SK-N-SH treated with all-trans-retinoic acid at 6 μM for 48 hours (cell line): ENCODE measurements at regions not wholly inside any gene's neighbourhood (a gene's known extent, or its start where the extent isn't known, plus 50 kb on each side); places are given as distances from the start of the nearest gene placed in this dataset.

Experiments used
- ATAC-seq: fragments of 200-7000 bp; cut with Tn5 transposase; 3 replicates; pipeline ENCODE4 v1.9.1; 2020; ENCODE audit warnings: mild to moderate bottlenecking, moderate library complexity
- BACH2 ChIP-seq: fragments of 250-450 bp; sonication (Bioruptor Pico); IDR thresholded peaks from 2 replicates; pipeline ENCODE4 v1.9.0; 2021; ENCODE audit warnings: mild to moderate bottlenecking, borderline replicate concordance
- CSDC2 ChIP-seq: fragments of 250-450 bp; sonication (Bioruptor Pico); IDR thresholded peaks from 2 replicates; pipeline ENCODE4 v1.5.0; 2020; ENCODE audit warnings: mild to moderate bottlenecking, moderate library complexity
- ESRRG ChIP-seq: fragments of 250-450 bp; sonication (Bioruptor Pico); IDR thresholded peaks from 2 replicates; pipeline ENCODE4 v1.6.1; 2021; ENCODE audit warnings: mild to moderate bottlenecking
- GLIS3 ChIP-seq: fragments of 250-450 bp; sonication (Bioruptor Pico); IDR thresholded peaks from 2 replicates; pipeline ENCODE4 v1.5.0; 2020; ENCODE audit warnings: mild to moderate bottlenecking, moderate library complexity
- ISL1 ChIP-seq: fragments of 250-450 bp; sonication (Bioruptor Pico); IDR thresholded peaks from 2 replicates; pipeline ENCODE4 v2.1.2; 2022; ENCODE audit warnings: mild to moderate bottlenecking, moderate library complexity
- OSR1 ChIP-seq: fragments of 250-450 bp; sonication (Bioruptor Pico); IDR thresholded peaks from 2 replicates; pipeline ENCODE4 v1.8.0; 2022; ENCODE audit warnings: moderate library complexity, mild to moderate bottlenecking, inconsistent platforms
- PPARA ChIP-seq: fragments of 250-450 bp; sonication (Bioruptor Pico); IDR thresholded peaks from 2 replicates; pipeline ENCODE4 v1.5.0; 2020; ENCODE audit warnings: mild to moderate bottlenecking, borderline replicate concordance
- RARB ChIP-seq: fragments of 250-450 bp; sonication (Bioruptor Pico); IDR thresholded peaks from 2 replicates; pipeline ENCODE4 v1.8.0; 2021; ENCODE audit warnings: mild to moderate bottlenecking, moderate library complexity
- TCF4 ChIP-seq: fragments of 250-450 bp; sonication (Bioruptor Pico); IDR thresholded peaks from 2 replicates; pipeline ENCODE4 v1.8.0; 2021; ENCODE audit warnings: mild to moderate bottlenecking, moderate library complexity, borderline replicate concordance
- TOX ChIP-seq: fragments of 250-450 bp; sonication (Bioruptor Pico); IDR thresholded peaks from 2 replicates; pipeline ENCODE4 v1.8.0; 2021; ENCODE audit warnings: mild to moderate bottlenecking, moderate library complexity, borderline replicate concordance
- ZC3H10 ChIP-seq: fragments of 250-450 bp; sonication (Bioruptor Pico); IDR thresholded peaks from 2 replicates; pipeline ENCODE4 v1.5.1; 2021; ENCODE audit warnings: mild to moderate bottlenecking, moderate library complexity
- ZFP3 ChIP-seq: fragments of 250-450 bp; sonication (Bioruptor Pico); IDR thresholded peaks from 2 replicates; pipeline ENCODE4 v1.5.0; 2020; ENCODE audit warnings: mild to moderate bottlenecking, moderate library complexity
- ZFP30 ChIP-seq: fragments of 450-650 bp; formaldehyde crosslinking; IDR thresholded peaks from 2 replicates; pipeline ENCODE4 v1.5.0; 2022; ENCODE audit warnings: mild to moderate bottlenecking, moderate library complexity
- ZNF565 ChIP-seq: fragments of 450-650 bp; formaldehyde crosslinking; conservative IDR thresholded peaks from 2 replicates; pipeline ENCODE4 v1.5.0; 2020; ENCODE audit warnings: low read depth, mild to moderate bottlenecking, moderate library complexity
- ZNF70 ChIP-seq: fragments of 450-650 bp; formaldehyde crosslinking; IDR thresholded peaks from 2 replicates; pipeline ENCODE4 v1.5.0; 2020; ENCODE audit warnings: mild to moderate bottlenecking, moderate library complexity
- ZNF8 ChIP-seq: fragments of 450-650 bp; formaldehyde crosslinking; IDR thresholded peaks from 2 replicates; pipeline ENCODE4 v1.5.0; 2020; ENCODE audit warnings: mild to moderate bottlenecking, moderate library complexity
- TF ChIP-seq, protein P1 (sequence below): fragments of 250-450 bp; sonication (Bioruptor Pico); IDR thresholded peaks from 2 replicates; pipeline ENCODE4 v1.5.0; 2020; ENCODE audit warnings: mild to moderate bottlenecking, moderate library complexity
- TF ChIP-seq, protein P2 (sequence below): fragments of 250-450 bp; sonication (Bioruptor Pico); IDR thresholded peaks from 2 replicates; pipeline ENCODE4 v1.8.0; 2020; ENCODE audit warnings: mild to moderate bottlenecking, moderate library complexity, borderline replicate concordance
- TF ChIP-seq, protein P3 (sequence below): fragments of 250-450 bp; sonication (Bioruptor Pico); IDR thresholded peaks from 2 replicates; pipeline ENCODE4 v1.5.1; 2020; ENCODE audit warnings: low read depth, mild to moderate bottlenecking, moderate library complexity
- TF ChIP-seq, protein P4 (sequence below): fragments of 250-450 bp; sonication (Bioruptor Pico); IDR thresholded peaks from 2 replicates; pipeline ENCODE4 v1.5.1; 2021; ENCODE audit warnings: mild to moderate bottlenecking, moderate library complexity

DNA sequence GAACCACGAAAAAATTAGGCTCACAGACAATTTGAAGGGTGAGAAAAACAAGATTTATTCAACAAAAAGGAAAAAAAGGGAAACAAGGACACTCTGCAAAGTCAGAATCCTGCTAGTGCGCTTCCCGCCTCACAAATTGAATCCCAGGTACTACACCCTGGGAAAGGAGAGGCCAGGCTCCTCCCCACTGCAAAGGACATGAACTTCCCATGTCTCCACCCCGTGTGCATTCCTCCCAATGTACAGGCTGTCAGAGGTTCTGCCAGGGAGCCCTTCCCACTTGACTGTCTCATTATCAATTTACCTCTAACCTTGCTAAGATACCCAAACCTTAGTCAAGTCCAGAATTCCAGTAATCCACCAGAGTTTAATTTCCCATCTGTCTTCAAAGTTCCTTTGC is 70.4 kb upstream of the CDK1 start:
- TF ChIP-seq, protein P1, sequence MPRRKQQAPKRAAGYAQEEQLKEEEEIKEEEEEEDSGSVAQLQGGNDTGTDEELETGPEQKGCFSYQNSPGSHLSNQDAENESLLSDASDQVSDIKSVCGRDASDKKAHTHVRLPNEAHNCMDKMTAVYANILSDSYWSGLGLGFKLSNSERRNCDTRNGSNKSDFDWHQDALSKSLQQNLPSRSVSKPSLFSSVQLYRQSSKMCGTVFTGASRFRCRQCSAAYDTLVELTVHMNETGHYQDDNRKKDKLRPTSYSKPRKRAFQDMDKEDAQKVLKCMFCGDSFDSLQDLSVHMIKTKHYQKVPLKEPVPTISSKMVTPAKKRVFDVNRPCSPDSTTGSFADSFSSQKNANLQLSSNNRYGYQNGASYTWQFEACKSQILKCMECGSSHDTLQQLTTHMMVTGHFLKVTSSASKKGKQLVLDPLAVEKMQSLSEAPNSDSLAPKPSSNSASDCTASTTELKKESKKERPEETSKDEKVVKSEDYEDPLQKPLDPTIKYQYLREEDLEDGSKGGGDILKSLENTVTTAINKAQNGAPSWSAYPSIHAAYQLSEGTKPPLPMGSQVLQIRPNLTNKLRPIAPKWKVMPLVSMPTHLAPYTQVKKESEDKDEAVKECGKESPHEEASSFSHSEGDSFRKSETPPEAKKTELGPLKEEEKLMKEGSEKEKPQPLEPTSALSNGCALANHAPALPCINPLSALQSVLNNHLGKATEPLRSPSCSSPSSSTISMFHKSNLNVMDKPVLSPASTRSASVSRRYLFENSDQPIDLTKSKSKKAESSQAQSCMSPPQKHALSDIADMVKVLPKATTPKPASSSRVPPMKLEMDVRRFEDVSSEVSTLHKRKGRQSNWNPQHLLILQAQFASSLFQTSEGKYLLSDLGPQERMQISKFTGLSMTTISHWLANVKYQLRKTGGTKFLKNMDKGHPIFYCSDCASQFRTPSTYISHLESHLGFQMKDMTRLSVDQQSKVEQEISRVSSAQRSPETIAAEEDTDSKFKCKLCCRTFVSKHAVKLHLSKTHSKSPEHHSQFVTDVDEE (CRISPR knock-in tag) = no peak
- no peak for TF ChIP-seq ZNF565 (CRISPR knock-in tag)
- no peak for TF ChIP-seq ZFP3
- no peak for ATAC-seq

DNA sequence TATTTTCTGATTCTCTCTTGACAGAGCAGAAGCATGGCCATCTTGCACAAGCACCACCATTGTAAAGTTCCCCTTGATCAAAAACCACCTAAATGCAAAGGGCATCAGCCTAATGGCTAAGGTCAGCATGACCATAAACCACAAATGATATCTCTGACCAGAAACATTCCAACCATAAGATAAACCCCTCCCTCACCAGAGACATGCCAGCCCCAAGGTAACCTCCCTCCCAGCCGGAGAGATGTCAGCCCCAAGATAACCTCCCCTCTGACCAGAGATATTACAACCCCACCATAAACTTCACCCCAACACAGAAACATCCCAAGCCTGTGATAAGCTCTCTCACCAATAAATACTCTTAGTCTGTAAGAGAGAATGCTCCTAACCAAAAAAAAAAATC is 72.1 kb upstream of the CDK1 start:
- TF ChIP-seq TCF4 (no peak), GLIS3 (no peak), PPARA (no peak), ZC3H10 (CRISPR knock-in tag) (no peak), ZNF8 (CRISPR knock-in tag) (no peak), BACH2 (CRISPR knock-in tag) (no peak), CSDC2 (CRISPR knock-in tag) (no peak), OSR1 (CRISPR knock-in tag) (no peak)
- TF ChIP-seq, protein P2, sequence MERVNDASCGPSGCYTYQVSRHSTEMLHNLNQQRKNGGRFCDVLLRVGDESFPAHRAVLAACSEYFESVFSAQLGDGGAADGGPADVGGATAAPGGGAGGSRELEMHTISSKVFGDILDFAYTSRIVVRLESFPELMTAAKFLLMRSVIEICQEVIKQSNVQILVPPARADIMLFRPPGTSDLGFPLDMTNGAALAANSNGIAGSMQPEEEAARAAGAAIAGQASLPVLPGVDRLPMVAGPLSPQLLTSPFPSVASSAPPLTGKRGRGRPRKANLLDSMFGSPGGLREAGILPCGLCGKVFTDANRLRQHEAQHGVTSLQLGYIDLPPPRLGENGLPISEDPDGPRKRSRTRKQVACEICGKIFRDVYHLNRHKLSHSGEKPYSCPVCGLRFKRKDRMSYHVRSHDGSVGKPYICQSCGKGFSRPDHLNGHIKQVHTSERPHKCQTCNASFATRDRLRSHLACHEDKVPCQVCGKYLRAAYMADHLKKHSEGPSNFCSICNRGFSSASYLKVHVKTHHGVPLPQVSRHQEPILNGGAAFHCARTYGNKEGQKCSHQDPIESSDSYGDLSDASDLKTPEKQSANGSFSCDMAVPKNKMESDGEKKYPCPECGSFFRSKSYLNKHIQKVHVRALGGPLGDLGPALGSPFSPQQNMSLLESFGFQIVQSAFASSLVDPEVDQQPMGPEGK (CRISPR knock-in tag) = no peak
- TF ChIP-seq, all 23 proteins: peak for 0
- no peak for ATAC-seq

DNA sequence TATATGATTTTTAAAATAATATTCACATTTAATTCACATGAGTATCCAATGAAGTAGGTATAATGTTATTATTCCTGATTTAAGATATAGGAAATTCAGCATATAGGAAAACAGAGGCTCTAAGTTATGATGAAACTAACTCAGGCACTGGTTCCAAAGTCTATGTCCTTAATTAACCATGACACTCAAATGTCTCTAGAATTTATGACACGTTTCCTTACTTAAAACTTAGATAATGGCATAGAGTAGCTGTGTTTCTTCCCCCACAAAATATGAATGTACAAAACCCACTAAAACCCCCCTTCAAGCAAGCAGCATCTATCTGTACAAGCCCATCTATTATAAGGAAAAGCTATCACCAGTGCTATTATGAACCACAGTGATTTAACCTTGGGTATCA is 72.9 kb upstream of the CDK1 start:
- TF ChIP-seq, protein P3, sequence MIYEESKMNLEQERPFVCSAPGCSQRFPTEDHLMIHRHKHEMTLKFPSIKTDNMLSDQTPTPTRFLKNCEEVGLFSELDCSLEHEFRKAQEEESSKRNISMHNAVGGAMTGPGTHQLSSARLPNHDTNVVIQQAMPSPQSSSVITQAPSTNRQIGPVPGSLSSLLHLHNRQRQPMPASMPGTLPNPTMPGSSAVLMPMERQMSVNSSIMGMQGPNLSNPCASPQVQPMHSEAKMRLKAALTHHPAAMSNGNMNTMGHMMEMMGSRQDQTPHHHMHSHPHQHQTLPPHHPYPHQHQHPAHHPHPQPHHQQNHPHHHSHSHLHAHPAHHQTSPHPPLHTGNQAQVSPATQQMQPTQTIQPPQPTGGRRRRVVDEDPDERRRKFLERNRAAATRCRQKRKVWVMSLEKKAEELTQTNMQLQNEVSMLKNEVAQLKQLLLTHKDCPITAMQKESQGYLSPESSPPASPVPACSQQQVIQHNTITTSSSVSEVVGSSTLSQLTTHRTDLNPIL (CRISPR knock-in tag) = no peak
- no peak for TF ChIP-seq ZC3H10 (CRISPR knock-in tag)
- no peak for TF ChIP-seq ZFP30
- no peak for TF ChIP-seq OSR1 (CRISPR knock-in tag)
- TF ChIP-seq GLIS3 = no peak
- no peak for TF ChIP-seq ESRRG
- ATAC-seq = no peak

DNA sequence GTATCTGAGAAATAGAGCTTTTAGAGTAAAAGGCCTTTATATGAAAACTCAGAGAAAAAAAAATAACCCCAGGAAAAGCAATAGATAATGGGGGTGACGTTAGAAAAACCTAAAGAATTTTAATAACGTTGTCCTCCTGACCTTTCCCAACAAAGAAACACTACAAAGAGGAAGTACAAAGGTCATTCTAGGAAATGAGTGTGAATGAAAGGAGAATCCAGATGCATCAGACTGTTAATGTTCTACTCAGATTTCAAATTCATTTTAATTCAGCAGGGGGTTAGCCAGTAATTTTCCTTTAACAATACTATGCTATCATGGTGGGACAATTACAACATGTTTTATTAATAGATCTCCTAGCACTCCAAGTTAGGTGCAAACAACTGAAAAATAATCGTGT is 73.8 kb upstream of the CDK1 start:
- TF ChIP-seq, protein P3 (CRISPR knock-in tag) = no peak
- no peak for TF ChIP-seq GLIS3
- no peak for TF ChIP-seq ZNF70 (CRISPR knock-in tag)
- TF ChIP-seq, protein P4, sequence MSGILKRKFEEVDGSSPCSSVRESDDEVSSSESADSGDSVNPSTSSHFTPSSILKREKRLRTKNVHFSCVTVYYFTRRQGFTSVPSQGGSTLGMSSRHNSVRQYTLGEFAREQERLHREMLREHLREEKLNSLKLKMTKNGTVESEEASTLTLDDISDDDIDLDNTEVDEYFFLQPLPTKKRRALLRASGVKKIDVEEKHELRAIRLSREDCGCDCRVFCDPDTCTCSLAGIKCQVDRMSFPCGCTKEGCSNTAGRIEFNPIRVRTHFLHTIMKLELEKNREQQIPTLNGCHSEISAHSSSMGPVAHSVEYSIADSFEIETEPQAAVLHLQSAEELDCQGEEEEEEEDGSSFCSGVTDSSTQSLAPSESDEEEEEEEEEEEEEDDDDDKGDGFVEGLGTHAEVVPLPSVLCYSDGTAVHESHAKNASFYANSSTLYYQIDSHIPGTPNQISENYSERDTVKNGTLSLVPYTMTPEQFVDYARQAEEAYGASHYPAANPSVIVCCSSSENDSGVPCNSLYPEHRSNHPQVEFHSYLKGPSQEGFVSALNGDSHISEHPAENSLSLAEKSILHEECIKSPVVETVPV (CRISPR knock-in tag) = no peak
- no peak for ATAC-seq

DNA sequence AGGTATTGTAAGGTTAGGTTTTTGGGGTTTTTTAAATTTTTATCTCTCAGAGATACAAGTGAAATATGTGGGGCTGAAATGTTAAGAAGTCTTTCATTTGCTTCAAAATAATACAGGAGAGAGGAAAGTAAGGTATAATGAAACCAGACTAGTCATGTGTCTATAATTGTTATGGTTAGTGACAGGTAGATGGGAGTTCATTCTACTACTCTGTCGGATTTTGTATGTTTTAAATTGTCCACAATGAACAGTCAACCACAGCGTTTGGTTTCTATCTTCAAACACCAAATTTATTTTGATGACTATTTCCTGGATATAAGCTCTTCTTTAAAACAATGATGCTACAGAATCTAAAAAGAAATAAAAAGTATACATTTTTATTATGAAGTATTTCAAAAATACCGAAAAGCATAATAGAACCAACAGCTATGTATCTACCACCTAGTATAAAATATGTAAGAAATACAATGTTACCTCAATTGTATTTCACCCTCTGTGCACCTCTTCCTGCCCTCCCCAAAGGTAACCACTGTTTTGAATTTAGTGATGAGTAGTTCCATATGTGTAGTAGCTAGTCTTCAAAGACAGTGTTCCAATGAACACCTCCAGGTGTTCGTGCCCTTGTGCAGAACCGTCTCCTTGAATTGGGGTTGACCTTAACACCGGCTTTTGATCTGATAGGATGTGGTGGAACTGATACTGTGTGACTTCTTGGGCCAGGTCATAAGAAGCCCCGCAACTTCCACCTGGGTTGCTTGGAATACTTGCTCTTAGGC is 74.8 kb upstream of the CDK1 start:
- ATAC-seq = no peak
- TF ChIP-seq RARB (no peak), ESRRG (no peak), OSR1 (CRISPR knock-in tag) (no peak), ISL1 (CRISPR knock-in tag) (no peak), ZNF565 (CRISPR knock-in tag) (no peak), ZFP3 (no peak), TOX (CRISPR knock-in tag) (no peak)
- TF ChIP-seq, protein P2 (CRISPR knock-in tag) = no peak
- TF ChIP-seq, protein P4 (CRISPR knock-in tag) = no peak
- TF ChIP-seq, protein P3 (CRISPR knock-in tag) = no peak
